BE2C (cell line): ENCODE measurements at regions not wholly inside any gene's neighbourhood (a gene's known extent, or its start where the extent isn't known, plus 50 kb on each side); places are given as distances from the start of the nearest gene placed in this dataset.
"Not testable (repeated sequence)": the region's sequence is repeated elsewhere in the genome, so short reads cannot be mapped to it uniquely, and the experiment has no call there.

Experiments used
- DNase-seq: peaks from one replicate; pipeline ENCODE4 v3.0.0-alpha.2; 2020
- H3K27me3 ChIP-seq: fragments of 250-450 bp; sonication (Bioruptor Pico); 2 replicates; pipeline ENCODE4 v1.5.1; 2020; ENCODE audit warnings: mild to moderate bottlenecking
- H3K36me3 ChIP-seq: fragments of 250-450 bp; sonication (Bioruptor Pico); 2 replicates; pipeline ENCODE4 v1.5.1; 2020; ENCODE audit warnings: mild to moderate bottlenecking
- H3K4me1 ChIP-seq: fragments of 250-450 bp; sonication (Bioruptor Pico); 2 replicates; pipeline ENCODE4 v1.5.1; 2020
- H3K4me3 ChIP-seq: 2 replicates; pipeline ENCODE4 v1.5.1; 2011; ENCODE audit warnings: low read depth, low read length
- H3K9me3 ChIP-seq: fragments of 250-450 bp; sonication (Bioruptor Pico); 2 replicates; pipeline ENCODE4 v1.5.1; 2020
- CTCF ChIP-seq: IDR thresholded peaks from 2 replicates; pipeline ENCODE4 v1.5.1; 2012; ENCODE audit warnings: mild to moderate bottlenecking, low read depth, low read length

- TF ChIP-seq CTCF, result no peak
These were observed 85.5 kb downstream of the NPIPB11 start for GRCh38 chr16:29321000-29321393.

GRCh38 chr16:29320274-29320999, 86.1 kb downstream of the NPIPB11 start:
- Histone ChIP-seq H3K27me3 (no peaks in the 10 kb centered on the region), H3K36me3 (no peaks in the 10 kb centered on the region), H3K4me3 (no peak overlapping the region), H3K9me3 (no peaks in the 10 kb centered on the region), H3K4me1 (no peaks in the 10 kb centered on the region)
- no peak for TF ChIP-seq CTCF
- no peak for DNase-seq

More at GRCh38 chr16:29321000-29321393, 85.5 kb downstream of the NPIPB11 start:
- H3K9me3 ChIP-seq, result no peaks in the 10 kb centered on the region
- no peaks in the 10 kb centered on the region for H3K27me3 ChIP-seq
- H3K4me3 ChIP-seq, result no peak overlapping the region
- H3K4me1 ChIP-seq, result no peaks in the 10 kb centered on the region
- no peaks in the 10 kb centered on the region for H3K36me3 ChIP-seq
- no peak for DNase-seq

- H3K4me1 ChIP-seq, result no peaks in the 10 kb centered on the region
- H3K27me3 ChIP-seq, result no peaks in the 10 kb centered on the region
- no peaks in the 10 kb centered on the region for H3K36me3 ChIP-seq
- no peak overlapping the region for H3K4me3 ChIP-seq
- no peak for TF ChIP-seq CTCF
- no peaks in the 10 kb centered on the region for H3K9me3 ChIP-seq
- no peak for DNase-seq
These were observed 86.8 kb downstream of the NPIPB11 start for GRCh38 chr16:29319726-29320125.

- H3K27me3 ChIP-seq, H3K4me1 ChIP-seq, H3K36me3 ChIP-seq, DNase-seq, H3K9me3 ChIP-seq, H3K4me3 ChIP-seq: not testable (repeated sequence)
These were observed 87.9 kb downstream of the NPIPB11 start for GRCh38 chr16:29318561-29318968.

GRCh38 chr16:29318037-29318436, 88.5 kb downstream of the NPIPB11 start:
- Histone ChIP-seq H3K4me1 (peaks cover 2% of the 10 kb centered on the region; the same call in 1 of the 2 replicates), H3K9me3 (no peaks in the 10 kb centered on the region), H3K4me3 (no peak overlapping the region), H3K27me3 (no peaks in the 10 kb centered on the region), H3K36me3 (no peaks in the 10 kb centered on the region)
- no peak for DNase-seq
- no peak for TF ChIP-seq CTCF

GRCh38 chr16:29317269-29317668, 89.2 kb downstream of the NPIPB11 start:
- Histone ChIP-seq H3K4me3 (no peak overlapping the region), H3K36me3 (no peaks in the 10 kb centered on the region), H3K9me3 (no peaks in the 10 kb centered on the region), H3K27me3 (no peaks in the 10 kb centered on the region), H3K4me1 (peaks cover 3% of the 10 kb centered on the region; the same call in 1 of the 2 replicates)
- no peak for DNase-seq
- no peak for TF ChIP-seq CTCF
